Smooth muscle cell (in vitro differentiated cells): ENCODE measurements at regions not wholly inside any gene's neighbourhood (a gene's known extent, or its start where the extent isn't known, plus 50 kb on each side); places are given as distances from the start of the nearest gene placed in this dataset.
A peak's percentile ranks its signal among the peaks of the same experiment; 100 is the strongest.

ENCODE experiments used
- DNase-seq: peaks from one replicate; lab custom pipeline; 2025; ENCODE audit not compliant: unreplicated experiment; lab: John Stamatoyannopoulos, UW
- H2AFZ ChIP-seq: fragments of 200-600 bp; sonication (generic); 2 replicates; pipeline ENCODE4 v1.6.0; 2016; ENCODE audit warnings: antibody characterized with exemption, low read depth, mild to moderate bottlenecking
- H3F3A ChIP-seq: fragments of 200-600 bp; sonication (generic); 2 replicates; pipeline ENCODE4 v1.6.0; 2017; ENCODE audit warnings: antibody characterized with exemption, low read depth
- H3K27ac ChIP-seq: fragments of 200-600 bp; sonication (generic); 2 replicates; pipeline ENCODE4 v1.5.1; 2016; ENCODE audit warnings: low read depth, mild to moderate bottlenecking
- H3K27me3 ChIP-seq: fragments of 200-600 bp; sonication (generic); 2 replicates; pipeline ENCODE4 v1.6.1; 2016; ENCODE audit warnings: low read depth, mild to moderate bottlenecking
- H3K36me3 ChIP-seq: fragments of 200-600 bp; sonication (generic); 2 replicates; pipeline ENCODE4 v1.5.1; 2016; ENCODE audit warnings: low read depth
- H3K4me1 ChIP-seq: fragments of 200-600 bp; sonication (generic); 2 replicates; pipeline ENCODE4 v1.5.1; 2016; ENCODE audit warnings: low read depth
- H3K4me2 ChIP-seq: fragments of 200-600 bp; sonication (generic); 2 replicates; pipeline ENCODE4 v1.6.0; 2016; ENCODE audit warnings: mild to moderate bottlenecking
- H3K4me3 ChIP-seq: fragments of 200-600 bp; sonication (generic); 2 replicates; pipeline ENCODE4 v1.5.1; 2016; ENCODE audit warnings: mild to moderate bottlenecking
- H3K79me2 ChIP-seq: fragments of 200-600 bp; sonication (generic); 2 replicates; pipeline ENCODE4 v1.6.0; 2016; ENCODE audit warnings: low read depth, mild to moderate bottlenecking
- H3K9ac ChIP-seq: fragments of 200-600 bp; sonication (generic); 2 replicates; pipeline ENCODE4 v1.6.0; 2016; ENCODE audit warnings: low read depth
- H3K9me3 ChIP-seq: fragments of 200-600 bp; sonication (generic); replicated peaks from 2 replicates; pipeline ENCODE4 v1.5.1; 2016; ENCODE audit warnings: low read depth
- H4K20me1 ChIP-seq: fragments of 200-600 bp; sonication (generic); 2 replicates; pipeline ENCODE4 v1.6.0; 2016; ENCODE audit warnings: low read depth
- CTCF ChIP-seq: fragments of 200-600 bp; sonication (generic); IDR thresholded peaks from 2 replicates; pipeline ENCODE4 v1.5.1; 2017; ENCODE audit warnings: borderline replicate concordance, mild to moderate bottlenecking, antibody characterized with exemption; ENCODE audit not compliant: insufficient read depth, poor library complexity, severe bottlenecking
- WGBS: methylation state at CpG from one replicate; pipeline ENCODE4 v1.1.7; 2016; ENCODE audit warnings: low lambda C conversion rate; 5-methylcytosine and 5-hydroxymethylcytosine counted together

DNA sequence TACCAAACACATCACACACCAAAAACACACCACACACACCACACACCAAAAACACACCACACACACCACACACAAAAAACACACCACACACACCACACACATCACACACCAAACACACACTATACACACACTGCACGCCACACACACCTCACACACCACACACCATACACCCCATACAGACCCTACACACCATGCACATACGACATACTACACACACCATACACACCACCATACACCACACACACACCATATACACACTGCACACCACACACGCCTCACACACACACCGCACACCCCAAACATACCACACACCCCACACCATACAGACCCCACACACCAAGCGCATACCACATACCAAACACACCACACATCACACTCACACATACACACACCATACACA, 226.9 kb upstream of the PKN2 start:
- H3K27ac ChIP-seq = no peak overlapping the region
- WGBS = 98% methylated on average over 5 of the region's 5 CpGs
- H3F3A ChIP-seq = no peaks in the 10 kb centered on the region
- no peak overlapping the region for H2AFZ ChIP-seq
- H3K9me3 ChIP-seq = no peaks in the 10 kb centered on the region
- H3K36me3 ChIP-seq = no peaks in the 10 kb centered on the region
- peaks cover 13% of the 10 kb centered on the region for H3K27me3 ChIP-seq
- H3K9ac ChIP-seq = no peak overlapping the region
- no peaks in the 10 kb centered on the region for H3K79me2 ChIP-seq
- H3K4me2 ChIP-seq = no peak overlapping the region
- H4K20me1 ChIP-seq = no peaks in the 10 kb centered on the region
- DNase-seq = no peak
- H3K4me3 ChIP-seq = no peak overlapping the region
- peaks cover 3% of the 10 kb centered on the region for H3K4me1 ChIP-seq
- no peak for TF ChIP-seq CTCF

DNA sequence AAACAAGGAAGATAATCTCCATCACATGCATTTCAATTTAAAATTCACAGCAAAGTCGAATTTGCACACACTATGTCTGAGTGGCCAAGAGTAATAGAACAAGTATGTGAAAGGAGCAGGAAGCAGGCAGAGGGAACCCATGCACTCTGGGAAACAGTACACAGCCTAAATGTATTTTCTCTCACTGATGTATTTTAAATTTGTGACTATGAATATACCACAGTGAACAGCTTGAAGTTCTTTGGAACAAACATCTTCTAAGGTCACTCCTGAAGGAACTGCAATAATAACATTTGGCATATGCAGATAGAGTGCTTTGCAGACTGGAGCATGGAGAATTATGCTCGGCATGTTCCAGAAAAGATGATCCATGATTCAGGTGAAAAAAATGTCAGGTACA, 223.1 kb upstream of the PKN2 start:
- H3K9ac ChIP-seq = no peak overlapping the region
- no peak for TF ChIP-seq CTCF
- H3K36me3 ChIP-seq = no peaks in the 10 kb centered on the region
- no peaks in the 10 kb centered on the region for H3F3A ChIP-seq
- H4K20me1 ChIP-seq = no peaks in the 10 kb centered on the region
- no peak overlapping the region for H2AFZ ChIP-seq
- peaks cover 5% of the 10 kb centered on the region for H3K4me1 ChIP-seq
- H3K9me3 ChIP-seq = no peaks in the 10 kb centered on the region
- no peak overlapping the region for H3K27ac ChIP-seq
- no peak for DNase-seq
- 71% methylated on average over 2 of the region's 2 CpGs for WGBS
- peaks cover 14% of the 10 kb centered on the region for H3K27me3 ChIP-seq
- no peak overlapping the region for H3K4me3 ChIP-seq
- no peak overlapping the region for H3K4me2 ChIP-seq
- H3K79me2 ChIP-seq = no peaks in the 10 kb centered on the region

DNA sequence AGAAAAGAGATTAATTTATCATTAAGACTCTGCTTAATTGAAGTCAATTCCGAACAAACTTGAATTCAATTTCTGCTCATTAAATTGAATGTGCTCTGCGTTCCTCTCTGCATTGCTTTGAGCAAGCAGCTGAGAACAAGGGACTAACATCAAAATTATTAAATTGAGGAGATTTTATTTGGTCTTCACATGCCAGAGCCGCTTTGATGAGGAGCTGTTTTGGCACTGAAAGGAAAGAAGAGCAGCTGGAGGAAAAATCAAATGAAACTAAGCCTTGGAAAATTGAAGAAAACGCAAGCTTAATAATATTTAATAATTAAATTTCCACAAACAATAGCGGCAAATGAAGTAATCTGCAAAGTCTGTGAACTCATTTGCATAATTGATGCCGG, 222.0 kb upstream of the PKN2 start:
- no peaks in the 10 kb centered on the region for H3K9me3 ChIP-seq
- peak overlapping the region; percentile 96 for H2AFZ ChIP-seq
- H3K27ac ChIP-seq = no peak overlapping the region
- no peaks in the 10 kb centered on the region for H3F3A ChIP-seq
- H3K4me3 ChIP-seq = peak overlapping the region; percentile 63
- peaks cover 14% of the 10 kb centered on the region for H3K27me3 ChIP-seq
- no peaks in the 10 kb centered on the region for H4K20me1 ChIP-seq
- H3K9ac ChIP-seq = no peak overlapping the region
- H3K79me2 ChIP-seq = no peaks in the 10 kb centered on the region
- peak overlapping the region; percentile 96 for H3K4me2 ChIP-seq
- no peaks in the 10 kb centered on the region for H3K36me3 ChIP-seq
- no peak for TF ChIP-seq CTCF
- DNase-seq = no peak
- peaks cover 5% of the 10 kb centered on the region for H3K4me1 ChIP-seq
- WGBS = 52% methylated on average over 6 of the region's 6 CpGs

- WGBS = 3% methylated on average over 58 of the region's 69 CpGs
- H3K9ac ChIP-seq = peak overlapping the region; percentile 44
Measured at GRCh38 chr1:88462488-88463261, 221.4 kb upstream of the PKN2 start.

More at GRCh38 chr1:88462488-88463261, 221.4 kb upstream of the PKN2 start:
- no peaks in the 10 kb centered on the region for H3K79me2 ChIP-seq
- no peaks in the 10 kb centered on the region for H3K9me3 ChIP-seq
- H3F3A ChIP-seq = no peaks in the 10 kb centered on the region
- peaks cover 5% of the 10 kb centered on the region for H3K4me1 ChIP-seq
- H3K27me3 ChIP-seq = peaks cover 14% of the 10 kb centered on the region
- peak overlapping the region; percentile 96 for H2AFZ ChIP-seq
- no peak overlapping the region for H3K27ac ChIP-seq
- no peaks in the 10 kb centered on the region for H3K36me3 ChIP-seq
- H3K4me2 ChIP-seq = peak overlapping the region; percentile 96
- no peak for TF ChIP-seq CTCF
- H3K4me3 ChIP-seq = peak overlapping the region; percentile 63
- H4K20me1 ChIP-seq = no peaks in the 10 kb centered on the region
- no peak for DNase-seq
